ENCODE measurements at regions not wholly inside any gene's neighbourhood (a gene's known extent, or its start where the extent isn't known, plus 50 kb on each side); places are given as distances from the start of the nearest gene placed in this dataset.

GRCh38 chr1:198876371-198876871 is 237.6 kb downstream of the PTPRC start (continued):
- TF ChIP-seq RELB (IDR thresholded peaks at IDR 0.05; ENCODE audit: low read depth) (no peak), ZSCAN29 (IDR thresholded peaks at IDR 0.05) (no peak), NR2C2 (IDR thresholded peaks at IDR 0.05; ENCODE audit: borderline replicate concordance, control insufficient read depth, insufficient read length, low read depth) (no peak), PKNOX1 (IDR thresholded peaks at IDR 0.05) (no peak), NFYB (IDR thresholded peaks at IDR 0.05; ENCODE audit: insufficient read depth, low read depth, low read length) (no peak)

- H3K4me3 ChIP-seq = no peak overlapping the region
- RAD21 ChIA-PET (ENCODE audit: unreplicated experiment) = no interaction called here
- no peak overlapping the region for H3K4me2 ChIP-seq (ENCODE audit: control insufficient read depth, insufficient read depth)
- SMC1A ChIA-PET (ENCODE audit: uncharacterized antibody, unreplicated experiment) = interaction anchor here (1.2 to 1.8 kb wide), 2 partner anchors 17 to 54 kb away, joined by 3 to 6 read pairs; no protein-coding TSS in a partner anchor
- H3K36me3 ChIP-seq (ENCODE audit: control insufficient read depth in 2 of 2, insufficient read depth in 2 of 2, low read length in 1 of 2) = no peaks in the 10 kb centered on the region; a peak in 1 of 4 replicates
- no peaks in the 10 kb centered on the region for H3K79me2 ChIP-seq (ENCODE audit: control insufficient read depth, insufficient read depth, low read length)
- in situ Hi-C loops (cut with MboI) = no loop called here
- intact Hi-C loops (cut with micrococcal nuclease; ENCODE audit: unreplicated experiment) = no loop called here
- no TSS peak for BruUV-seq (replicated peaks)
- H4K20me1 ChIP-seq (ENCODE audit: control insufficient read depth, insufficient read depth) = no peaks in the 10 kb centered on the region
- H3K9me3 ChIP-seq (replicated peaks; ENCODE audit: control insufficient read depth, insufficient read depth, low read length) = no peaks in the 10 kb centered on the region; the same call in 2 of the 3 replicates
- no peaks in the 10 kb centered on the region for H3K4me1 ChIP-seq (ENCODE audit: control insufficient read depth, insufficient read depth, low read length)
- 57% methylated on average over 2 of the region's 2 CpGs for WGBS (ENCODE audit: insufficient coverage, insufficient replicate concordance, low lambda C conversion rate, missing lambda C conversion rate)
- no peak for DNase-seq (ENCODE audit: low read depth, low spot score)
- POLR2A ChIA-PET = no interaction called here
- no peak overlapping the region for H2AFZ ChIP-seq (ENCODE audit: control insufficient read depth, low read depth, low read length)
- H3K27me3 ChIP-seq (replicated peaks in 1 of 2; ENCODE audit: control insufficient read depth in 2 of 2, insufficient read depth in 2 of 2, low read length in 1 of 2) = no peaks in the 10 kb centered on the region
- no peak for TF ChIP-seq EZH2 (IDR thresholded peaks at IDR 0.05; ENCODE audit: borderline replicate concordance, control insufficient read depth, low read depth, low read length)
- no peak for TF ChIP-seq YBX1 (IDR thresholded peaks at IDR 0.05)
- no peak for TF ChIP-seq POLR2AphosphoS2 (IDR thresholded peaks at IDR 0.05; ENCODE audit: low read depth, low read length)
- no peak for TF ChIP-seq ZNF274 (IDR thresholded peaks at IDR 0.05; ENCODE audit: insufficient read depth, insufficient read length)
- no peak for TF ChIP-seq RBBP5 (conservative IDR thresholded peaks at IDR 0.05)
- no peak for TF ChIP-seq EED (IDR thresholded peaks at IDR 0.05; ENCODE audit: low read depth)
- FAIRE-seq = no peak
- ATAC-seq = no peak
- no peak overlapping the region for H3K9ac ChIP-seq (ENCODE audit: control insufficient read depth, insufficient read depth, low read length)
- CTCF ChIA-PET = interaction anchor here (0.8 to 1.6 kb wide), 2 partner anchors 9 to 14 kb away, joined by 3 to 5 read pairs; no protein-coding TSS in a partner anchor
- H3K27ac ChIP-seq (ENCODE audit: control insufficient read depth, insufficient read depth) = no peak overlapping the region
These were observed 239.7 kb downstream of the PTPRC start for GRCh38 chr1:198878566-198878965.
